Transverse colon (tissue), 4 donors: ENCODE measurements at regions not wholly inside any gene's neighbourhood (a gene's known extent, or its start where the extent isn't known, plus 50 kb on each side); places are given as distances from the start of the nearest gene placed in this dataset.

Experiments
- DNase-seq: peaks from one replicate; pipeline ENCODE4 v3.0.0-alpha.2; 2019
- H3K27ac ChIP-seq, 4 donors: fragments of 200-600 bp; sonication (generic); 2 replicates each; pipeline ENCODE4 v1.5.1; 2016 to 2018; ENCODE audit warnings: inconsistent platforms in 4 of 4
- H3K27me3 ChIP-seq: fragments of 200-600 bp; sonication (generic); 2 replicates; pipeline ENCODE4 v1.5.1; 2017; ENCODE audit warnings: inconsistent platforms
- H3K36me3 ChIP-seq, 4 donors: fragments of 200-600 bp; sonication (generic); 2 replicates each; pipeline ENCODE4 v1.5.1; 2017 to 2019; ENCODE audit warnings: inconsistent platforms in 4 of 4
- H3K4me1 ChIP-seq, 4 donors: fragments of 200-600 bp; sonication (generic); 2 replicates each; pipeline ENCODE4 v1.5.1; 2017 to 2020; ENCODE audit warnings: inconsistent platforms in 4 of 4
- H3K4me3 ChIP-seq, 4 donors: fragments of 200-600 bp; sonication (generic); 1 replicate in 1 of 4; 2 replicates in 3 of 4; pipeline versions ENCODE4 v1.5.1 to v1.6.1; 2017 to 2019; ENCODE audit warnings: inconsistent platforms in 4 of 4
- H3K9me3 ChIP-seq, 2 donors: fragments of 200-600 bp; sonication (generic); 2 replicates each; pipeline ENCODE4 v1.5.1; 2017 to 2019; ENCODE audit warnings: inconsistent platforms in 2 of 2
- CTCF ChIP-seq, 5 experiments: fragments of 200-600 bp in 3 of 5; fragments of 450-650 bp in 2 of 5; sonication (generic) in 3 of 5; IDR thresholded peaks; 1 replicate in 2 of 5; 2 replicates in 3 of 5; pipeline ENCODE4 v1.5.1; 2016 to 2017; ENCODE audit warnings: antibody characterized with exemption in 5 of 5, inconsistent platforms in 3 of 5, mild to moderate bottlenecking in 2 of 5, moderate library complexity in 1 of 5
- EP300 ChIP-seq: sonication (generic); formaldehyde crosslinking; IDR thresholded peaks from one replicate; pipeline ENCODE4 v1.6.1; 2017; ENCODE audit warnings: antibody characterized with exemption, low read depth
- POLR2A ChIP-seq: fragments of 450-650 bp; IDR thresholded peaks from one replicate; pipeline ENCODE4 v1.6.1; 2016; ENCODE audit warnings: antibody characterized with exemption, mild to moderate bottlenecking, moderate library complexity
- POLR2AphosphoS5 ChIP-seq, 3 donors: sonication (generic); formaldehyde crosslinking; IDR thresholded peaks; one replicate each; pipeline ENCODE4 v1.6.1; 2016; ENCODE audit warnings: antibody characterized with exemption in 3 of 3
- WGBS, 2 donors: methylation state at CpG; one replicate each; pipeline ENCODE4 v1.1.5; 2018; ENCODE audit warnings: low coverage in 1 of 2; 5-methylcytosine and 5-hydroxymethylcytosine counted together
- in situ Hi-C, 4 donors: fragments of 200-750 bp; cut with MboI; loops; one replicate each; pipeline versions ENCODE4 v1.15.0 to v1.15.1; 2017; ENCODE audit warnings: low sequenced_read_pairs in 3 of 4, low pct_ligation_motif_present in 1 of 4, low pct_unique_long_range_greater_than_20kb in 1 of 4
- intact Hi-C: fragments of 100-400 bp; cut with DNase I; formaldehyde crosslinking; loops from one replicate; pipeline ENCODE4 v1.15.1; 2023; ENCODE audit warnings: low total_unique reads

- WGBS, 2 donors = 73 to 91% methylated on average over 3 to 5 of the region's 5 CpGs
- Histone ChIP-seq H3K4me3 (no peak overlapping the region), H3K36me3 (no peaks in the 10 kb centered on the region), H3K4me1 (peaks cover 0 to 4% (median 0%) of the 10 kb centered on the region in 4 donors), H3K27me3 (no peaks in the 10 kb centered on the region), H3K27ac (no peak overlapping the region), H3K9me3 (no peaks in the 10 kb centered on the region)
- no peak for DNase-seq
- TF ChIP-seq EP300 (no peak), CTCF (IDR thresholded peaks at IDR 0.05) (no peak), POLR2AphosphoS5 (IDR thresholded peaks at IDR 0.05) (no peak), POLR2A (no peak)
- in situ Hi-C loops = no loop called here
- intact Hi-C loops = no loop called here
Observed at GRCh38 chr7:115127399-115128021, 205.6 kb downstream of the MDFIC start.

- no peak for DNase-seq
- Histone ChIP-seq H3K36me3 (no peaks in the 10 kb centered on the region), H3K27me3 (no peaks in the 10 kb centered on the region), H3K27ac (no peak overlapping the region), H3K4me3 (no peak overlapping the region), H3K4me1 (peaks cover 0 to 9% (median 0%) of the 10 kb centered on the region in 4 donors), H3K9me3 (no peaks in the 10 kb centered on the region)
- intact Hi-C loops = no loop called here
- TF ChIP-seq CTCF (IDR thresholded peaks at IDR 0.05) (no peak), POLR2AphosphoS5 (IDR thresholded peaks at IDR 0.05) (no peak)
- in situ Hi-C loops = no loop called here
Observed at GRCh38 chr7:115125750-115126149, 203.9 kb downstream of the MDFIC start.

- no peak for DNase-seq
- Histone ChIP-seq H3K27me3 (no peaks in the 10 kb centered on the region), H3K27ac (no peak overlapping the region), H3K9me3 (no peaks in the 10 kb centered on the region), H3K4me1 (peaks cover 0 to 9% (median 0%) of the 10 kb centered on the region in 4 donors), H3K36me3 (no peaks in the 10 kb centered on the region), H3K4me3 (no peak overlapping the region)
- intact Hi-C loops = no loop called here
- in situ Hi-C loops = no loop called here
- TF ChIP-seq EP300 (no peak), POLR2AphosphoS5 (IDR thresholded peaks at IDR 0.05) (no peak), CTCF (IDR thresholded peaks at IDR 0.05) (no peak), POLR2A (no peak)
- 95% methylated on average over 3 of the region's 3 CpGs for WGBS, 2 donors
Observed at GRCh38 chr7:115125312-115125711, 203.4 kb downstream of the MDFIC start.

GRCh38 chr7:115124409-115124939, 202.6 kb downstream of the MDFIC start:
- Histone ChIP-seq H3K9me3 (no peaks in the 10 kb centered on the region), H3K4me3 (no peak overlapping the region), H3K27ac (no peak overlapping the region), H3K36me3 (no peaks in the 10 kb centered on the region), H3K27me3 (no peaks in the 10 kb centered on the region), H3K4me1 (peaks cover 0 to 9% (median 0%) of the 10 kb centered on the region in 4 donors)
- TF ChIP-seq POLR2AphosphoS5 (IDR thresholded peaks at IDR 0.05) (no peak), POLR2A (no peak), CTCF (IDR thresholded peaks at IDR 0.05) (no peak), EP300 (no peak)
- in situ Hi-C loops (no loop called here), intact Hi-C loops (no loop called here)
- DNase-seq = no peak
